H1 (cell line): ENCODE measurements at regions not wholly inside any gene's neighbourhood (a gene's known extent, or its start where the extent isn't known, plus 50 kb on each side); places are given as distances from the start of the nearest gene placed in this dataset.

Experiments used
- CTBP2 ChIP-seq: IDR thresholded peaks from 2 replicates; pipeline ENCODE4 v1.7.0; 2011; ENCODE audit warnings: borderline replicate concordance, mild to moderate bottlenecking, moderate library complexity, mixed read lengths, low read length; ENCODE audit not compliant: insufficient read depth, insufficient read length
- EP300 ChIP-seq, 2 experiments: IDR thresholded peaks; 1 replicate in 1 of 2; 2 replicates in 1 of 2; pipeline ENCODE4 v1.6.1; 2011 to 2012; ENCODE audit warnings: low read depth in 2 of 2, low read length in 2 of 2, mild to moderate bottlenecking in 2 of 2, borderline replicate concordance in 1 of 2, inconsistent platforms in 1 of 2, moderate library complexity in 1 of 2
- EZH2 ChIP-seq: fragments of 200-600 bp; sonication (generic); IDR thresholded peaks from 2 replicates; pipeline ENCODE4 v1.7.1; 2012; ENCODE audit warnings: low read depth, mild to moderate bottlenecking, moderate library complexity, low read length, inconsistent platforms; ENCODE audit not compliant: severe bottlenecking
- JUND ChIP-seq: IDR thresholded peaks from 2 replicates; pipeline ENCODE4 v1.6.1; 2011; ENCODE audit warnings: mild to moderate bottlenecking, improper control_type of control experiment, low read length
- NRF1 ChIP-seq: IDR thresholded peaks from 2 replicates; pipeline ENCODE4 v1.6.1; 2011; ENCODE audit warnings: mild to moderate bottlenecking, low read depth, low read length, improper control_type of control experiment
- SIN3A ChIP-seq, 2 experiments: IDR thresholded peaks in 1 of 2; conservative IDR thresholded peaks in 1 of 2; 2 replicates each; pipeline ENCODE4 v1.6.1; 2011 to 2012; ENCODE audit warnings: low read length in 2 of 2, improper control_type of control experiment in 1 of 2, low read depth in 1 of 2, mild to moderate bottlenecking in 1 of 2
- TAF1 ChIP-seq: IDR thresholded peaks from 2 replicates; pipeline ENCODE4 v1.6.1; 2011; ENCODE audit warnings: mild to moderate bottlenecking, low read depth, low read length
- TF ChIP-seq, protein P1 (sequence below), 3 experiments: IDR thresholded peaks; 1 replicate in 2 of 3; 2 replicates in 1 of 3; pipeline versions ENCODE4 v1.5.1 to v1.6.1; 2011; ENCODE audit warnings: low read length in 3 of 3, mild to moderate bottlenecking in 3 of 3, inconsistent platforms in 2 of 3, low read depth in 1 of 3, moderate library complexity in 1 of 3; ENCODE audit not compliant: insufficient read depth in 1 of 3; ENCODE audit errors: control extremely low read depth in 1 of 3

DNA sequence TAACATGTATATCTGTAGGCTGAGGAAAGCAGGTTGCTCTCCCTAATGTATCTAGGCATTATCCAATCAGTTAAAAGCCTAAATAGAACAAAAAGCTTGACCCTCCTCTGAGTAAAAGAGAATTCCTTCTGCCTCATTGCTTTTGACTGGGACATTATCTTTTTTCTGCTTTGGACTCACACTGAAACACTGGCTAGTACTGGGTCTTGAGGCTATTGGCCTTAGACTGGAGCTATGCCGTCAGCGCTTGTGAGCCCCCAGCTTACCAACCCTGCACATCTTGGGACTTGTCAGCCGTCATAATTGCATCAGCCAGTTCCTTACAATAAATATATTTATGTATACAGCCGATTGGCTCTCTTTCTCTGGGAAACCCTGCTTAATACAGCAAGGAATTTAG is 206.8 kb upstream of the ARHGAP24 start:
- TF ChIP-seq, protein P1, sequence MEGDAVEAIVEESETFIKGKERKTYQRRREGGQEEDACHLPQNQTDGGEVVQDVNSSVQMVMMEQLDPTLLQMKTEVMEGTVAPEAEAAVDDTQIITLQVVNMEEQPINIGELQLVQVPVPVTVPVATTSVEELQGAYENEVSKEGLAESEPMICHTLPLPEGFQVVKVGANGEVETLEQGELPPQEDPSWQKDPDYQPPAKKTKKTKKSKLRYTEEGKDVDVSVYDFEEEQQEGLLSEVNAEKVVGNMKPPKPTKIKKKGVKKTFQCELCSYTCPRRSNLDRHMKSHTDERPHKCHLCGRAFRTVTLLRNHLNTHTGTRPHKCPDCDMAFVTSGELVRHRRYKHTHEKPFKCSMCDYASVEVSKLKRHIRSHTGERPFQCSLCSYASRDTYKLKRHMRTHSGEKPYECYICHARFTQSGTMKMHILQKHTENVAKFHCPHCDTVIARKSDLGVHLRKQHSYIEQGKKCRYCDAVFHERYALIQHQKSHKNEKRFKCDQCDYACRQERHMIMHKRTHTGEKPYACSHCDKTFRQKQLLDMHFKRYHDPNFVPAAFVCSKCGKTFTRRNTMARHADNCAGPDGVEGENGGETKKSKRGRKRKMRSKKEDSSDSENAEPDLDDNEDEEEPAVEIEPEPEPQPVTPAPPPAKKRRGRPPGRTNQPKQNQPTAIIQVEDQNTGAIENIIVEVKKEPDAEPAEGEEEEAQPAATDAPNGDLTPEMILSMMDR (IDR thresholded peaks at IDR 0.05; ENCODE audit: control extremely low read depth in 1 of 3, insufficient read depth in 1 of 3, low read depth in 1 of 3, low read length in 3 of 3): no peak
- TF ChIP-seq TAF1 (no peak), EZH2 (no peak), JUND (no peak), NRF1 (no peak), SIN3A (conservative IDR thresholded peaks at IDR 0.05 in 1 of 2, IDR thresholded peaks at IDR 0.05 in 1 of 2; ENCODE audit: low read depth in 1 of 2, low read length in 2 of 2) (no peak), EP300 (IDR thresholded peaks at IDR 0.05; ENCODE audit: borderline replicate concordance in 1 of 2, low read depth in 2 of 2, low read length in 2 of 2) (no peak), CTBP2 (no peak)
